ENCODE measurements at regions not wholly inside any gene's neighbourhood (a gene's known extent, or its start where the extent isn't known, plus 50 kb on each side); places are given as distances from the start of the nearest gene placed in this dataset.

DNA sequence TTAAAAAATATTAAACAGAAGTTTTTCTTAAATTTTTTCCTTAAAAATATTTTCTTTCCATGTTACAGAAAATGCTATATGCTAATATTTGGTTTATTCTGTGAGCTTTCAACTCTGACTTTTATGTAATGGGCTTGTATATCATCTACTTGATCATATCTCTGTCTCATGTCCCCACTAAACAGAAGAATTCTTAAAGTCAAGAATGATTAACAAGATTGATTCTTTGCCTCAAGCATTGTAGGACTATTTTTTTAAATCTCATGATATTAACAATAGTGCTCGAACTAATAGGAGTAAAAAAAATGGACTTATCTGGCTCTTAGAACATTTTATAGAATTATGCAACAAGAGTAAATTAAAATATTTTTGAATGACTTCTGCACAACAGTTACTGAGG, 206.3 kb downstream of the C12orf50 start:
- H3K36me3 ChIP-seq (ENCODE audit: insufficient read depth), result no peaks in the 10 kb centered on the region
- TF ChIP-seq, protein P1, sequence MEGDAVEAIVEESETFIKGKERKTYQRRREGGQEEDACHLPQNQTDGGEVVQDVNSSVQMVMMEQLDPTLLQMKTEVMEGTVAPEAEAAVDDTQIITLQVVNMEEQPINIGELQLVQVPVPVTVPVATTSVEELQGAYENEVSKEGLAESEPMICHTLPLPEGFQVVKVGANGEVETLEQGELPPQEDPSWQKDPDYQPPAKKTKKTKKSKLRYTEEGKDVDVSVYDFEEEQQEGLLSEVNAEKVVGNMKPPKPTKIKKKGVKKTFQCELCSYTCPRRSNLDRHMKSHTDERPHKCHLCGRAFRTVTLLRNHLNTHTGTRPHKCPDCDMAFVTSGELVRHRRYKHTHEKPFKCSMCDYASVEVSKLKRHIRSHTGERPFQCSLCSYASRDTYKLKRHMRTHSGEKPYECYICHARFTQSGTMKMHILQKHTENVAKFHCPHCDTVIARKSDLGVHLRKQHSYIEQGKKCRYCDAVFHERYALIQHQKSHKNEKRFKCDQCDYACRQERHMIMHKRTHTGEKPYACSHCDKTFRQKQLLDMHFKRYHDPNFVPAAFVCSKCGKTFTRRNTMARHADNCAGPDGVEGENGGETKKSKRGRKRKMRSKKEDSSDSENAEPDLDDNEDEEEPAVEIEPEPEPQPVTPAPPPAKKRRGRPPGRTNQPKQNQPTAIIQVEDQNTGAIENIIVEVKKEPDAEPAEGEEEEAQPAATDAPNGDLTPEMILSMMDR (conservative IDR thresholded peaks at IDR 0.05; ENCODE audit: low read depth, low read length), result no peak
- H2AFZ ChIP-seq (ENCODE audit: low read depth), result no peak overlapping the region
- no peak overlapping the region for H3K27ac ChIP-seq
- no peak overlapping the region for H3K4me2 ChIP-seq
- no peak overlapping the region for H3K9ac ChIP-seq
- H3K27me3 ChIP-seq (ENCODE audit: insufficient read depth, low read depth), result no peaks in the 10 kb centered on the region
- no peak overlapping the region for H3K4me3 ChIP-seq (IDR thresholded peaks at IDR 0.05; ENCODE audit: insufficient read depth, low read depth, low read length)
- no peaks in the 10 kb centered on the region for H3K79me2 ChIP-seq (ENCODE audit: insufficient read depth, low read depth)
- no peaks in the 10 kb centered on the region for H4K20me1 ChIP-seq (ENCODE audit: insufficient read depth)
- no peaks in the 10 kb centered on the region for H3K4me1 ChIP-seq (ENCODE audit: low read depth, poor library complexity, severe bottlenecking)

DNA sequence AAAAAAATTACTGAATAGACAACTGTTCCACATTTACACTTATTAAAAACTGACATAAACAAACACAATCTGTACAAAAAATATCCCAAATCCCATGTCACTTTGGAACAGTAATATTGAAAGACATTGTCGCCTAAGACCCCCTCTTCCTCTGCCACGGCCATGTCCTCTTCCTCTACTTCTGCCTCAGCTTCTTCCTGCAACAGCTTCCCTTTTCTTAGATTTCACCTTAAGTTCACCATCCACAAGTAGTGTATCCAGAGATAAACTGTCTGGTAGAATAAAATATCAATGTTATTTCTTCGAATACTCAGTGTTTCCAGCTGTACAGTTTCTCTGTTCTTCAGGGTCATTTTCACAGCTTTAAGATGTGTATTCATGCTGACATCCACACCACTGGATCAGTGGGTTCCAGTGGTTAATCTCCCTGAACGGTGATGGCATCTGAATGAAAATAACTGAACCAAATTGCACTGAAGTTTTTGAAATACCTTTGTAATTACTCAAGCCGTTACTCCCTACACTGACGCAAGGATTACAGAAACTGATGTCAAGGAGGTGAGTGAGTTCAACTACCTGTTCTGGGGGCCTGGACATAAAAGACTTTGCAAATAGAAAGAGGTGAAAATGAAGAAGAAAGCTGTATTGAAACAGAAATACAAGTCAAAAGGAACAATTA, 208.5 kb downstream of the C12orf50 start:
- H3K27ac ChIP-seq, result no peak overlapping the region
- no peaks in the 10 kb centered on the region for H3K4me1 ChIP-seq (ENCODE audit: low read depth, poor library complexity, severe bottlenecking)
- H3K9ac ChIP-seq, result no peak overlapping the region
- TF ChIP-seq, protein P1 (conservative IDR thresholded peaks at IDR 0.05; ENCODE audit: low read depth, low read length), result no peak
- no peak overlapping the region for H3K4me3 ChIP-seq (IDR thresholded peaks at IDR 0.05; ENCODE audit: insufficient read depth, low read depth, low read length)
- no peaks in the 10 kb centered on the region for H3K79me2 ChIP-seq (ENCODE audit: insufficient read depth, low read depth)
- H2AFZ ChIP-seq (ENCODE audit: low read depth), result no peak overlapping the region
- no peaks in the 10 kb centered on the region for H3K27me3 ChIP-seq (ENCODE audit: insufficient read depth, low read depth)
- no peaks in the 10 kb centered on the region for H3K36me3 ChIP-seq (ENCODE audit: insufficient read depth)
- H4K20me1 ChIP-seq (ENCODE audit: insufficient read depth), result no peaks in the 10 kb centered on the region
- no peak overlapping the region for H3K4me2 ChIP-seq

DNA sequence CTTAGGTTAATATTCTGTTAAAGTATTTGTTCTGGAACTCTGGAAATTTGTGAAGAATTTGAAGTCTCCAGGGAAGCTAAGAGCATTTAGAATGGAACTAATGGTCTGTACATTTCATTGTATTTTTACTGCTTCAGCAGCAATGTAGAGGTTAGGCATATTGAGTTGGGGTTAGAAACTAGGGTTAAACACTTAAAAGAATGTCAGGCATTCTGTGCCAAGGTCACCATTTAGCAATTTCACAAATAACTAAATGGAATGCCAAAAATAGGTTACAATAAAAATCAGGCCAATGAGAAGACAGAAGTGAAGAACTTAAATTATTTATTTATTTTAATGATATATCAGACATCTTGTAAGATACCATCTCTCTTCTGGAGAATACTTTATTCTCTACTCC, 210.8 kb downstream of the C12orf50 start:
- no peaks in the 10 kb centered on the region for H3K36me3 ChIP-seq (ENCODE audit: insufficient read depth)

DNA sequence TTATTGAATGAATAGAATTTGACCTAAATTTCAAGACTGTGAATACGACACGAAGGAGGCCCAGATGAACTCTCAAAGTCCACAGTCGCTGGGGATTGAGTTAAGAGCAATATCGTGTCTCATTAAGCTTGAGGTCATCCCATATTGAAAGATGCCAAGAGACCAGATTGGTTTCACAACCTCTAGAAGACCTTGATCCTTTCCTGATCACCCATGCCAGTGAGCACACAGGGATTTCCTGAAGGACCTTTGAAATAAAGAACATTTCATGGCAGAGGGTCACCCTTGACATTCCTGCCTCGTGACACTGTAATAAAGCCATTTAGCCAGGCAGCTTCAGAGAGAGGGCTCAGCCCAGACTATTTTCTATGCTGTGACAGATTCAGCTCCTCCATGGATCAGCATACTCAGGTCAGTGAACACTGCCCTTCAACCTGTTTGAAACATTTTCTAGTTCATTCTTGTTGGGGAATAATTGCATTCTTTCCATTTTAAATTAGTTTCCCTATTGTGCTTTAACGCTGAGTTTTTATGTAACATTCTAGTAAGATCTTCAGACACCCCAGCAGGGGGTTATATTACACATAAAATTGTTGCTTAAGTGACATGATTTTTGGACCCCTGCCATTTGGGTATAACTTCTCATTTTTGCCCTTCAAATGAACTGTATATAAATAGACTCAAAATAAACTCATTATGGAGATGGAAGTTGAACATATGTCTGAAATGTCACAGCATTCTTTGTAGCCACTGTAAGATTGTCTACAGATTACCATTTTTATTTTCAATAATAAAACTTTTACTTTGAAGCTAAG, 213.2 kb downstream of the C12orf50 start:
- Histone ChIP-seq H4K20me1 (ENCODE audit: insufficient read depth) (no peaks in the 10 kb centered on the region), H3K27me3 (ENCODE audit: insufficient read depth, low read depth) (no peaks in the 10 kb centered on the region), H3K27ac (no peak overlapping the region), H2AFZ (ENCODE audit: low read depth) (no peak overlapping the region), H3K9ac (no peak overlapping the region), H3K4me2 (no peak overlapping the region), H3K79me2 (ENCODE audit: insufficient read depth, low read depth) (no peaks in the 10 kb centered on the region), H3K36me3 (ENCODE audit: insufficient read depth) (no peaks in the 10 kb centered on the region), H3K4me3 (IDR thresholded peaks at IDR 0.05; ENCODE audit: insufficient read depth, low read depth, low read length) (no peak overlapping the region), H3K4me1 (ENCODE audit: low read depth, poor library complexity, severe bottlenecking) (no peaks in the 10 kb centered on the region)
- TF ChIP-seq, protein P1 (conservative IDR thresholded peaks at IDR 0.05; ENCODE audit: low read depth, low read length), result no peak

More for the DNA sequence above, 210.8 kb downstream of the C12orf50 start:
- Histone ChIP-seq H3K79me2 (ENCODE audit: insufficient read depth, low read depth) (no peaks in the 10 kb centered on the region), H3K9ac (no peak overlapping the region), H3K4me2 (no peak overlapping the region), H3K27me3 (ENCODE audit: insufficient read depth, low read depth) (no peaks in the 10 kb centered on the region), H2AFZ (ENCODE audit: low read depth) (no peak overlapping the region), H4K20me1 (ENCODE audit: insufficient read depth) (no peaks in the 10 kb centered on the region), H3K4me1 (ENCODE audit: low read depth, poor library complexity, severe bottlenecking) (no peaks in the 10 kb centered on the region), H3K4me3 (IDR thresholded peaks at IDR 0.05; ENCODE audit: insufficient read depth, low read depth, low read length) (no peak overlapping the region), H3K27ac (no peak overlapping the region)
- TF ChIP-seq, protein P1 (conservative IDR thresholded peaks at IDR 0.05; ENCODE audit: low read depth, low read length), result no peak

All from KMS-11 (cell line).